Mesothelial cell of epicardium (in vitro differentiated cells): ENCODE measurements at regions not wholly inside any gene's neighbourhood (a gene's known extent, or its start where the extent isn't known, plus 50 kb on each side); places are given as distances from the start of the nearest gene placed in this dataset.
"Not testable (repeated sequence)": the region's sequence is repeated elsewhere in the genome, so short reads cannot be mapped to it uniquely, and the experiment has no call there.

Experiments used
- DNase-seq, 2 experiments: peaks; one replicate each; pipeline ENCODE4 v3.0.0; 2021; ENCODE audit warnings: low spot score in 2 of 2; ENCODE audit not compliant: unreplicated experiment in 2 of 2
- H3K27ac Mint-ChIP-seq: 2 replicates; pipeline ENCODE4 v1.8.0; 2021; ENCODE audit warnings: mixed read lengths
- H3K27me3 Mint-ChIP-seq: 2 replicates; pipeline ENCODE4 v1.8.0; 2021; ENCODE audit warnings: low read depth, mixed read lengths
- H3K36me3 Mint-ChIP-seq: 2 replicates; pipeline ENCODE4 v1.8.0; 2021; ENCODE audit warnings: mixed read lengths
- H3K4me1 Mint-ChIP-seq: 2 replicates; pipeline ENCODE4 v1.8.0; 2021; ENCODE audit warnings: mixed read lengths
- H3K4me3 Mint-ChIP-seq: 2 replicates; pipeline ENCODE4 v1.8.0; 2021; ENCODE audit warnings: mild to moderate bottlenecking, moderate library complexity, mixed read lengths
- H3K9me3 Mint-ChIP-seq: 2 replicates; pipeline ENCODE4 v1.8.0; 2021; ENCODE audit warnings: mixed read lengths
- CTCF ChIP-seq: fragments of 200-600 bp; sonication (generic); IDR thresholded peaks from one replicate; pipeline ENCODE4 v1.5.0; 2021; ENCODE audit warnings: antibody characterized with exemption; ENCODE audit not compliant: unreplicated experiment

GRCh38 chr20:26373066-26373465 is 676.4 kb upstream of the ZNF337 start:
- DNase-seq, H3K4me1 Mint-ChIP-seq, H3K36me3 Mint-ChIP-seq, H3K27me3 Mint-ChIP-seq, H3K27ac Mint-ChIP-seq, H3K4me3 Mint-ChIP-seq: not testable (repeated sequence)
- peaks cover 47% of the 10 kb centered on the region for H3K9me3 Mint-ChIP-seq

- H3K27me3 Mint-ChIP-seq = no peaks in the 10 kb centered on the region
- no peaks in the 10 kb centered on the region for H3K4me1 Mint-ChIP-seq
- no peak for DNase-seq
- TF ChIP-seq CTCF = no peak
- no peak overlapping the region for H3K27ac Mint-ChIP-seq
- H3K9me3 Mint-ChIP-seq = peaks cover 58% of the 10 kb centered on the region
- H3K4me3 Mint-ChIP-seq = no peak overlapping the region
- no peaks in the 10 kb centered on the region for H3K36me3 Mint-ChIP-seq
Observed at GRCh38 chr20:26354511-26354910, 657.9 kb upstream of the ZNF337 start.

GRCh38 chr20:26347396-26347795 is 650.7 kb upstream of the ZNF337 start:
- DNase-seq = no peak
- H3K9me3 Mint-ChIP-seq = peaks cover 65% of the 10 kb centered on the region
- H3K4me1 Mint-ChIP-seq = no peaks in the 10 kb centered on the region
- no peaks in the 10 kb centered on the region for H3K36me3 Mint-ChIP-seq
- H3K4me3 Mint-ChIP-seq = no peak overlapping the region
- H3K27ac Mint-ChIP-seq = no peak overlapping the region
- no peak for TF ChIP-seq CTCF
- H3K27me3 Mint-ChIP-seq = no peaks in the 10 kb centered on the region

- H3K9me3 Mint-ChIP-seq = peaks cover 73% of the 10 kb centered on the region
- not testable (repeated sequence) for H3K27ac Mint-ChIP-seq, DNase-seq, H3K27me3 Mint-ChIP-seq, H3K4me1 Mint-ChIP-seq, H3K36me3 Mint-ChIP-seq, H3K4me3 Mint-ChIP-seq
Observed at GRCh38 chr20:26340460-26341065, 643.9 kb upstream of the ZNF337 start.

GRCh38 chr20:26324177-26324576 is 627.5 kb upstream of the ZNF337 start:
- H3K27me3 Mint-ChIP-seq = no peaks in the 10 kb centered on the region

GRCh38 chr20:26315054-26315453 is 618.4 kb upstream of the ZNF337 start:
- peaks cover 38% of the 10 kb centered on the region for H3K9me3 Mint-ChIP-seq
- TF ChIP-seq CTCF = no peak
- H3K4me1 Mint-ChIP-seq = no peaks in the 10 kb centered on the region
- no peak overlapping the region for H3K4me3 Mint-ChIP-seq
- DNase-seq = no peak
- H3K27ac Mint-ChIP-seq = no peak overlapping the region
- H3K36me3 Mint-ChIP-seq = no peaks in the 10 kb centered on the region
- H3K27me3 Mint-ChIP-seq = no peaks in the 10 kb centered on the region

More at GRCh38 chr20:26324177-26324576, 627.5 kb upstream of the ZNF337 start:
- no peak overlapping the region for H3K4me3 Mint-ChIP-seq
- H3K36me3 Mint-ChIP-seq = no peaks in the 10 kb centered on the region
- no peaks in the 10 kb centered on the region for H3K4me1 Mint-ChIP-seq
- no peak for DNase-seq
- no peak overlapping the region for H3K27ac Mint-ChIP-seq
- H3K9me3 Mint-ChIP-seq = peaks cover 50% of the 10 kb centered on the region
- TF ChIP-seq CTCF = no peak

- not testable (repeated sequence) for H3K27ac Mint-ChIP-seq, H3K4me1 Mint-ChIP-seq, H3K36me3 Mint-ChIP-seq, DNase-seq, H3K4me3 Mint-ChIP-seq, H3K27me3 Mint-ChIP-seq
- peaks cover 44% of the 10 kb centered on the region for H3K9me3 Mint-ChIP-seq
Observed at GRCh38 chr20:26309720-26310119, 613.1 kb upstream of the ZNF337 start.
